Lower leg skin (tissue), 3 donors: ENCODE measurements at regions not wholly inside any gene's neighbourhood (a gene's known extent, or its start where the extent isn't known, plus 50 kb on each side); places are given as distances from the start of the nearest gene placed in this dataset.

Experiments
- POLR2A ChIP-seq, 2 donors: fragments of 450-650 bp; IDR thresholded peaks; one replicate each; pipeline ENCODE4 v1.6.1; 2016 to 2017; ENCODE audit warnings: antibody characterized with exemption in 2 of 2, mild to moderate bottlenecking in 1 of 2, moderate library complexity in 1 of 2
- TF ChIP-seq, protein P1 (sequence below), 3 donors: fragments of 450-650 bp; IDR thresholded peaks; one replicate each; pipeline ENCODE4 v1.5.1; 2016; ENCODE audit warnings: antibody characterized with exemption in 3 of 3, mild to moderate bottlenecking in 3 of 3, moderate library complexity in 2 of 3

DNA sequence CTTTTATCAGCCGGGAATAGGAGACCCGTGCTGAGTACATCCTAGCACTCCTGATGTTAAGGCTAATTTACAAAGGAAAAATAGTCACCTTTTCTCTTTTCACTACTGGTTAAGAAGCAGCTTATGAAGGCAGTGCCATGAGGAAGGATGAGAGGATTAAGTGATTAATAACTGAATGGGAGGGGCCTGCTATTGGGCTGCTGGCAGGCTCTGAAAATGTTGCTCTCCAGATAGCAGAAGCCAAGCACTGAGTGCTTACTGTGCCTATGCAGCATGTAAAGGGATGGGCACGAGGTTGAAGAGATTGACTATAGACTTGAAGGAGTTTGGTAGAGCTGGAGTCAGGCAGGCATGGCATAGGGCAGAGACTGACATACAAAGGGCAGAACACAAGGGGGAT lies 282.4 kb upstream of the THSD7B start:
- TF ChIP-seq, protein P1, sequence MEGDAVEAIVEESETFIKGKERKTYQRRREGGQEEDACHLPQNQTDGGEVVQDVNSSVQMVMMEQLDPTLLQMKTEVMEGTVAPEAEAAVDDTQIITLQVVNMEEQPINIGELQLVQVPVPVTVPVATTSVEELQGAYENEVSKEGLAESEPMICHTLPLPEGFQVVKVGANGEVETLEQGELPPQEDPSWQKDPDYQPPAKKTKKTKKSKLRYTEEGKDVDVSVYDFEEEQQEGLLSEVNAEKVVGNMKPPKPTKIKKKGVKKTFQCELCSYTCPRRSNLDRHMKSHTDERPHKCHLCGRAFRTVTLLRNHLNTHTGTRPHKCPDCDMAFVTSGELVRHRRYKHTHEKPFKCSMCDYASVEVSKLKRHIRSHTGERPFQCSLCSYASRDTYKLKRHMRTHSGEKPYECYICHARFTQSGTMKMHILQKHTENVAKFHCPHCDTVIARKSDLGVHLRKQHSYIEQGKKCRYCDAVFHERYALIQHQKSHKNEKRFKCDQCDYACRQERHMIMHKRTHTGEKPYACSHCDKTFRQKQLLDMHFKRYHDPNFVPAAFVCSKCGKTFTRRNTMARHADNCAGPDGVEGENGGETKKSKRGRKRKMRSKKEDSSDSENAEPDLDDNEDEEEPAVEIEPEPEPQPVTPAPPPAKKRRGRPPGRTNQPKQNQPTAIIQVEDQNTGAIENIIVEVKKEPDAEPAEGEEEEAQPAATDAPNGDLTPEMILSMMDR (IDR thresholded peaks at IDR 0.05): no peak
- no peak for TF ChIP-seq POLR2A (IDR thresholded peaks at IDR 0.05)
